C4-2B (cell line): ENCODE measurements at regions not wholly inside any gene's neighbourhood (a gene's known extent, or its start where the extent isn't known, plus 50 kb on each side); places are given as distances from the start of the nearest gene placed in this dataset.

Experiments
- H3K27ac ChIP-seq: fragments of 450-650 bp; 2 replicates; pipeline ENCODE4 v1.5.1; 2017
- CTCF ChIP-seq: fragments of 450-650 bp; conservative IDR thresholded peaks from 2 replicates; pipeline ENCODE4 v1.5.1; 2017; ENCODE audit warnings: mild to moderate bottlenecking
- ZFX ChIP-seq: fragments of 450-650 bp; IDR thresholded peaks from 2 replicates; pipeline ENCODE4 v1.6.1; 2017

GRCh38 chr1:22326931-22327330 lies 124.7 kb upstream of the ZBTB40 start:
- TF ChIP-seq ZFX: no peak
- TF ChIP-seq CTCF: no peak

GRCh38 chr1:22327411-22327810 lies 124.2 kb upstream of the ZBTB40 start:
- H3K27ac ChIP-seq: no peak overlapping the region
- TF ChIP-seq ZFX: no peak
- no peak for TF ChIP-seq CTCF

More at GRCh38 chr1:22326931-22327330, 124.7 kb upstream of the ZBTB40 start:
- no peak overlapping the region for H3K27ac ChIP-seq

DNA sequence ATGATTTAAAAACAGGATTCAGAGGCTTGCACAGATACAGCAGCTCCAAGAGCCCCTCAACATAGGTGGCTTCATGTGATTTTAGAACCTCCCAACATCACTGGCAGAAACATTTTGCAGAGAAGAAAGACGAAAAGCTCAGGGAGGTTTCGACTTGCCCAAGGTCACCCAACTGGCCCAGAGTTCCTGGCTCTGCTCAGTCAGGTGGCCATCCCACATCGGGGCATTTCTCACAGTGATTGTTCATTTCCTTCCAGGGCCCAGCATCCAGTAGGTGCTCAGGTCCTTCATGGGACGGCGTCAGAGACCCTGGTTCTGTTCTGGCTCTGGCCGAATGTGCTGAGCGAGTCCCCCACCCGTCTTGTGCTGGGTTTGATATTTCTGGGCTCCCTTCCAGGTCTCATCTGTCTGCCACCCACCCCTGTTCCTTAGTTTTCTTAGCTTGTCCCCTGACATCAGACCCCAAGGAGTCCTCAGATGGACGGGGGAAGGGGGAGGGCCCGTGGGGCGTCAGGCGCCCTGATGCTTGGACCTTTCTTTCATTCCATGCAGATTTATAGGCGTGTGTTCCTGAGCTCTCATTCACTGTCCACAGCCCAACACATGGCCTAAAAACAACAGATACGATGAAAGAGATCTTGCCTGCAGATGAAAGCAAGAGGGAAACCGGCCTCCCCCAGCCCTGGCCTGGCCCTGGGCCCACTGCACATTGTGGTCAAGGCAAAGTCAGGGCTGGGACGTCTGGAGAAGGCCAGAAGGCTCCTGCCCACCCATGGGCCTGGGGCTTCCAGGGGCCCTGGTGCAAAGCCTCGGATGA lies 123.1 kb upstream of the ZBTB40 start:
- no peak overlapping the region for H3K27ac ChIP-seq
- TF ChIP-seq CTCF (no peak), ZFX (no peak)

DNA sequence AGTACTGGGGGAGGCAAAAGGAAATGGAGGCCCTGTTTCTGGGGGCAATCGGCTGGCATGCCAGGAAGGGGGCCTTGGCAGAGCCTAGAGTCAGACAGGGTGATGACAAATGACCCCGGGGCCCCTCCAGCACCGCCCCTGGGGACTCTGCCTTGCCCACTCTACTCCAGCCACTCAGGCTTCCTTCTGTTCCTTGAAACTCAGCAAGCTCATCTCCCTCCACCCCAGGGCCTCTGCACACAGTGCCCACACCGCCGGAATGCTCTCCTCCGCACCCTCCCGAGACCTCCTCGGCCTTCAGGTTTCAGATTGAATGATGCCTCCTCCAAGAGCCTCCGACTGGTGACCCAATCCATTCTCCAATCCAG lies 122.5 kb upstream of the ZBTB40 start:
- H3K27ac ChIP-seq: no peak overlapping the region
- TF ChIP-seq CTCF (no peak), ZFX (no peak)

DNA sequence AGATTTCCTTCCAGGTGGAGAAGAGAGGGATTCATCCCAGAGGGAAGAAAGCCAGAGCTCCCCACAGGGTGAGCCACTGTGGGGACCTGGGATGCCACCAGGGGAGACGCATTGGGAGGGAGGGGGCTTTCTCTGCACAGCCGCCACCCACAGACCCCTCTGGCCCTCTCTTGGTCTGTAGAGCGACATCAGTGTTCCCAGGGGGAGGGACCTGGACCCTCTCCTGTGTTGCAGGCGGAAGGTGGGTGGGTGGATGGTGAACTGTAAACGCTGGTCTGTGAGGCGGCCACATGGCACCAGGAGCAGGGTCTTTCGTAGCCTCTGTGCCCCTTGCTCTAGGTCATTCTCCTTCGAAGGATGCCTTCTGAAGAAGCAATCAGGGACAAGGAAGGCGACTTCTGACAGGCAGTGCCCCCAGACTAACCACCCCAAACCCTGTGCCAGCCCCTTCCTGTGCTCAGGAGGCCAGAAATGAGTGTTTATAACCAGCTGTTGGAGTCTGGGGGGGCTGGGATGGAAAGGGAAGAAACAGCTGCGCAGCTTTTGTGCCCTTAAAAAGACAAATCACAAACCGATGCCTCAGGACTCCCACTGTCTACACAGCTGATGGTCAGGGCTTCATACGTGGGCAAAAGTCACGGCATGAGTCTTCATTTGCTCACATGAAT lies 121.4 kb upstream of the ZBTB40 start:
- TF ChIP-seq ZFX (no peak), CTCF (no peak)

GRCh38 chr1:22330760-22331119 lies 120.9 kb upstream of the ZBTB40 start:
- no peak for TF ChIP-seq ZFX
- no peak overlapping the region for H3K27ac ChIP-seq

More for the DNA sequence above, 121.4 kb upstream of the ZBTB40 start:
- H3K27ac ChIP-seq: no peak overlapping the region

GRCh38 chr1:22331618-22332423 lies 119.8 kb upstream of the ZBTB40 start:
- no peak overlapping the region for H3K27ac ChIP-seq
- no peak for TF ChIP-seq ZFX
- no peak for TF ChIP-seq CTCF
